HG03432 (cell line): ENCODE measurements at regions not wholly inside any gene's neighbourhood (a gene's known extent, or its start where the extent isn't known, plus 50 kb on each side); places are given as distances from the start of the nearest gene placed in this dataset.
"Not testable (repeated sequence)": the region's sequence is repeated elsewhere in the genome, so short reads cannot be mapped to it uniquely, and the experiment has no call there.

Experiments
- ATAC-seq: cut with Tn5 transposase; IDR thresholded peaks from one replicate; pipeline ENCODE4 v1.9.1; 2021; ENCODE audit warnings: mild to moderate bottlenecking, moderate library complexity; ENCODE audit not compliant: unreplicated experiment

GRCh38 chr4:141290771-141291170 is 70.1 kb downstream of the ZNF330 start:
- no peak for ATAC-seq

DNA sequence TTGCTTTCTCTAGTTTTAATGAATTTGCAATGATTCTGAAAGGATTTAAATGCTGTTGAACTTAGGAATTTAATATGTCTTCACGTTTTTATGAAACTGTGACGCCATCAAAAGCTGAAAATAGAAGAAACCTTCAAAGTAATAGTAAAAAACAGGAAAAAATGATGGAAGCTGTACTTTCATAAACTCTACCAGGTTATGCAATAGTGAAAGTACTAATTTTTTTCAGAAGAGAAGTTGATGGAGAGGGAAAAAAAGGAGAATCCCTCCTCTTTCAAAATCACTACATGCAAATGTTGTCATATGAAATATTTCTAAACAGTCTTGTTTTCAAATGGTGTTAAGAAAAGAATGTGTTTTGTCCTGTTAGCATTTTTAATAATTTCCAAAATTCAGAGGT is 73.6 kb downstream of the ZNF330 start:
- ATAC-seq: no peak

GRCh38 chr4:141301216-141301615 is 80.5 kb downstream of the ZNF330 start:
- no peak for ATAC-seq

DNA sequence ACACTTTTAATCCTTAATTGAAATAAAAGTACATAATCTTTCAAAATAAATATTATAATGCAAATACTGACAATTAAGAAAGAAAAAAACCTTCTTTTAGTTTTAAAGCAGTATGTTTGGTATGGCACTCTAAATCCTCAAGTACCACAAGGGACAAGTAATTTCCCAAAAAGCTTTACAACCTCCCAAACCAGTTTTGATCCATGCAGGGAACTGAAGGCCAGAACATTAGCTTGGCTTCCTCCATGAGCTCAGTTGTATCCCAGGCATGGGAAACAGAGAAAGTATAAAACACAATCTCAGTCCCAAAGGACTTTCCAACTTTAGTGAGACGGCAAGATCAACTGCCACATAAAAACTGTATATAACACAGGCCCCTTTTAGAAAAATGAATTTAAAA is 82.2 kb downstream of the ZNF330 start:
- ATAC-seq: no peak

DNA sequence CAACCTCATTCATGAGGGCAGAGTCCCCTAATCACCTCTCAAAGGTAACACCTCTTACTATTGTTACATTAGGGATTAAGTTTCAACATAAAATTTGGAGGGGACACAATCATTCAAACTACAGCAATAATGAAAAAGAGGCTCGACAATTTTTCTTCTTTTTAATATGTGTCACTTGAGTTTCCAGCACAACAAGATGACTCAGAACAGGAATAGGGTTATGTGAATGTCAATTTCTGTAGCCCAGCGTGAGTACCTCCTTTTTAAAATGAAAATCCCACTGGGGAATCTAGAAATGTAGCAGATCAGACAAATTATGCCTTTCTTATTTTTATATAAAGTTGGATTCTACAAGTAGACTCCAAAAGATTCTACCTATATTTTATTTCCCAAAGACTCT is 83.7 kb downstream of the ZNF330 start:
- ATAC-seq: no peak

DNA sequence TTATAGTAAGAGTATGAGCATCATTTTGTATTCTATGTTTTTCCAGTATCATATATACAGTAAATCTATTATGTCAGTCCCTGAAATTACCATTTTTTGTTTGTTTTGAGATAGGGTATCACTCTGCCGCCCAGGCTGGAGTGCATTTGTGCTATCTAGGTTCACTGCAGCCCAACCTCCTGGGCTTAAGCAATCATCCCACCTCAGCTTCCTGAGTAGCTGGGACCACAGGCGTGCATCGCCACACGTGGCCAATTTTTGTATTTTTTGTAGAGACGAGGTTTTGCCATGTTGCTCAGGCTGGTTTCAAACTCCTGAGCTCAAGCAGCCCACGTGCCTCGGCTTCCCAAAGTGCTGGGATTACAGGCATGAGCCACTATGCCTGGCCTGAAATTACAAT is 85.6 kb downstream of the ZNF330 start:
- no peak for ATAC-seq

- ATAC-seq: peak; percentile 100
Measured at GRCh38 chr4:141307241-141307689, 86.6 kb downstream of the ZNF330 start.

DNA sequence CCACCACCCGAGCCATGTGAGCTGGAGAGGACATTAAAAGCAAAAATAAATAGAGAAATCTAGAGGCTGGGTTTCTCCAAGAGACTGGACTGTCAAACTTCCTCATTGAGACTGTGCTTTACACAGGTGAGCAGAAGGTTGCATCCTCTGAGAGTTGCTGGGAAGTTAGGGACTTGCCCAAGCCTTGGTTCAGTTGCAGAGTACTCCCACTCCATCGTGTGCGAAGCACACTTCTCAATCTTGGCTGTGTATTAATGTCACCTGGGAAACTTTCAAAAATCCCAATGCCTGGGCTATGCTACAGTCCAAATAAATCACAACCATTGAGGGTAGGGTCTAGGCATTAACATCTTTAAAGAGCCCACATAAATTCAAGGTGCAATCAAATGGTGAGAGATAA is 89.2 kb downstream of the ZNF330 start:
- ATAC-seq: no peak

DNA sequence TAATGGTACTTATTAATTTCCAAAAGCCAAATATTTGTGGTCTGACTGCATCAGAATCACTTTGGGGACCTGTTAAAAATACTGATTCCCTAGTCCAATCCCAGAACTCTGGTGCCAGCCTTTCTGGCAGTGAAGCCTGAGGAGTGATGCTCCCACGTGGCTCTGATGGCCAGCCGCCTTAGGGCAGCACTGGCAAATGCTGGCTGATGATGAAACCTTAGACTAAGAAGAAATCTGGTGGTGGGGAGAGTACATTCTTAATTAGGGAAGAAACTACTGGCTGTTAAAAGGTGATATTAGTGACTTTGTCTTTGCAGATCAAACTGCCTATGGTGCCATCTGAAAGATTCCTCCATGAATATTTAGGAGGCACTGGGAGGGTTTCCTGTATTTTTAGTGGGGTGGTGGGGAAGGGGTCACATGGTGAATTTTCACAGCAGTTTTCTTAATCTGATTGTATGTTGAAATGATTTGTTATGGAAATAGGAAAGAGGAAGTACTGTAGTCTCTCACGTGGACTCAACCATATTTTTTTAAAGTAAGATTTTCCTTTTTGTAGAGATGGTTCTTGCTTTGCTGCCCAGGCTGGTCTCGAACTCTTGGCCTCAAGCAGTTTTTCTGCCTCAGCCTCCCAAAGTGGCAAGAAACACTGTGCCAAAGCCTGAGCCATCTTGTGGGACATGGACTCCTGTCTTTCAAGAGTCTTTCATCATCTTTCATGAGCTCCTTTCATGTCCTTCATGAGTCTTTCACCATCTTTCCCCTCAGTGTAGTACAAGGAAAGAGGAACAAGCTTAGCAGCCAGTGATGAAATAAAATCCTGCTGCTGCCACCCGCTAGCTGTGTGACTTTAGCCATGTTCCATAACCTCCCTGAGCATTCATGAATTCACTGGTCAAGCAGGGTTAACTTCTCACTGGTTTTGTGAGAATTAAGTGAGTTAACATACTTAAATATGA is 90.8 kb downstream of the ZNF330 start:
- no peak for ATAC-seq

DNA sequence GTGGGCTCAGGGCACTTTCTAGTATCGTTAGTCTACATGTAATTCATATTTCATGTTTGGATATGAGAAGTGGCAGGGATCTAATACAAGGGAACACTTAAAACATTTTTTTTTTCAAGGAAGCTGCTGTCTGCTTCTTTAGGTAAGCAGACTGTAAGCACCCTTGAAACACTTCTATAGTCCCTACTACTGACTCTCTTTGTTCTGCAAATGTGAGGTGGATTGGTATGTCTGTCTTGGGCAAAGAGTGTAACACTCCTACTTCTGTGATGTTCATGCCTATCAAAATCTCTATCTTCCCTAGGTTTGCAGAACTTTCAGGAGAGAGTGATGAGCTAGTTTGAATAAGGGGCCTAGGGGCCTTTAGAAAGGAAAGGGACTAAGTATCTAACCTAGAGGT is 93.9 kb downstream of the ZNF330 start:
- no peak for ATAC-seq

GRCh38 chr4:141328560-141329173 is 108.0 kb downstream of the ZNF330 start:
- ATAC-seq: no peak

GRCh38 chr4:141329174-141329569 is 108.5 kb downstream of the ZNF330 start:
- no peak for ATAC-seq

- ATAC-seq: no peak
Measured at GRCh38 chr4:141330616-141331015, 109.9 kb downstream of the ZNF330 start.

- no peak for ATAC-seq
Measured at GRCh38 chr4:141331534-141332358, 111.1 kb downstream of the ZNF330 start.

GRCh38 chr4:141332359-141333181 is 111.9 kb downstream of the ZNF330 start:
- not testable (repeated sequence) for ATAC-seq

GRCh38 chr4:141333456-141334230 is 112.9 kb downstream of the ZNF330 start:
- not testable (repeated sequence) for ATAC-seq

DNA sequence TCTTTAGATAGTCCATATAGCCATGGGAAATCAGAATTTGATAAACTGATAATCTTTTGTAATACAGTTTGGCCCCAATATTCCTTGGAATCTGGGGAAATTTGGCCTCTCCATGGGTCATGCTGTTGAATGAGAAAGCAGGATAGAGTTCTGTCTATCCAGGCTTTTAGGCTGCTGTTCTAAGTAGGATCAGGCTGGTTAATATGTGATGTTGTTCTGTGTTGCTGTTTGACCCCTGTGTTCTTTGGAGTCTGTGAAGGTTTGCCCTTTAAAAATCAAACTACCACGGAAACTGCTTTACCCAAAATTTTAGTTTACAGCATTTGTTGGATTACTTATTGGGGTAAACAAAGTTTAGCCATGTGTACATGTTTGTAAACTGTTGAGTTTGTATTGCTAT is 114.5 kb downstream of the ZNF330 start:
- ATAC-seq: no peak

DNA sequence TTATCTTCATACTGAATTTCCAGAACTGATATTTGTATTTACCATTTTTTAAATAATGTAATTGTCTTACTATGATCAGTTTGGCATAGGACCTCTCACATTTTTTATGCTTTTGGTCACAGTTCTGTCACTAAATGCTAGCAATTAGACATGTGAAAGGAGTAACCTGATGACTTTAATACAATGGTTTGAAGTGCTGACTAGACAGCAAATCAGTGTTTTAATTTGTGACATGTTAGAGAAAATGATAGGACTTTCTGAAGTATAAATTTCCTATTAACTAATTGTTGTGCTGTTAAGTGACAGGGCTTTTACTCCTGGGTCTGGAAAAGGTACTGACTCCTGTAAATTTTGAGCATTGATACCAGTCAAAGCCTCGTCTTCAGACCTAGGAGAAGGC is 117.5 kb downstream of the ZNF330 start:
- ATAC-seq: no peak

- ATAC-seq: no peak
Measured at GRCh38 chr4:141339391-141339790, 118.7 kb downstream of the ZNF330 start.

GRCh38 chr4:141339966-141340365 is 119.3 kb downstream of the ZNF330 start:
- no peak for ATAC-seq
